H1 (cell line): ENCODE measurements at regions not wholly inside any gene's neighbourhood (a gene's known extent, or its start where the extent isn't known, plus 50 kb on each side); places are given as distances from the start of the nearest gene placed in this dataset.

Experiments
- CTCF ChIA-PET: fragments of 300-600 bp; sonication (Branson Sonifier 250); formaldehyde crosslinking; loops from one replicate; lab custom pipeline; 2021; ENCODE audit not compliant: partially characterized antibody; lab: Charles Lee
- POLR2A ChIA-PET: fragments of 300-600 bp; sonication (Branson Sonifier 250); formaldehyde crosslinking; loops from one replicate; lab custom pipeline; 2021; ENCODE audit warnings: inconsistent platforms; ENCODE audit not compliant: partially characterized antibody; lab: Charles Lee
- DNase-seq, 2 experiments: peaks; one replicate each; pipeline versions ENCODE4 v3.0.0 to v3.0.0-alpha.2; 2010 to 2022; ENCODE audit warnings: low spot score in 2 of 2, low read depth in 1 of 2, mixed read lengths in 1 of 2
- FAIRE-seq: peaks from 2 replicates; lab custom pipeline; 2011; peaks lifted over from hg19 to GRCh38; lab: Jason Lieb, UNC
- H2AFZ ChIP-seq: 2 replicates; pipeline ENCODE4 v1.8.1; 2012; ENCODE audit warnings: low read length, inconsistent platforms
- H2AK5ac ChIP-seq: 2 replicates; pipeline ENCODE4 v1.6.1; 2013; ENCODE audit warnings: low read depth, low read length
- H2BK120ac ChIP-seq: replicated peaks from 2 replicates; pipeline ENCODE3; 2013; ENCODE audit warnings: low read depth, low read length, inconsistent platforms
- H2BK12ac ChIP-seq: 2 replicates; pipeline ENCODE4 v1.6.1; 2013; ENCODE audit warnings: low read depth, low read length
- H2BK15ac ChIP-seq: 2 replicates; pipeline ENCODE4 v1.6.1; 2013; ENCODE audit warnings: low read length
- H2BK20ac ChIP-seq: 2 replicates; pipeline ENCODE4 v1.6.1; 2013; ENCODE audit warnings: low read length
- H2BK5ac ChIP-seq: 2 replicates; pipeline ENCODE4 v1.6.1; 2013; ENCODE audit warnings: low read depth, low read length
- H3K14ac ChIP-seq: 2 replicates; pipeline ENCODE4 v1.6.1; 2013; ENCODE audit warnings: inconsistent platforms; ENCODE audit not compliant: insufficient read length
- H3K18ac ChIP-seq: 2 replicates; pipeline ENCODE4 v1.6.1; 2013; ENCODE audit warnings: low read length; ENCODE audit errors: extremely low read depth
- H3K23ac ChIP-seq: 2 replicates; pipeline ENCODE4 v1.6.1; 2013; ENCODE audit warnings: inconsistent platforms; ENCODE audit not compliant: insufficient read length
- H3K23me2 ChIP-seq: 2 replicates; pipeline ENCODE4 v1.6.1; 2013; ENCODE audit warnings: low read depth, low read length
- H3K27ac ChIP-seq: 2 replicates; pipeline ENCODE4 v1.6.1; 2011; ENCODE audit warnings: low read depth, low read length, inconsistent platforms
- H3K27me3 ChIP-seq, 4 experiments: replicated peaks in 1 of 4; 1 replicate in 1 of 4; 2 replicates in 3 of 4; pipeline versions ENCODE4 v1.6.1 to v1.8.1; 2011 to 2013; ENCODE audit warnings: low read length in 3 of 4, mild to moderate bottlenecking in 3 of 4, inconsistent platforms in 2 of 4, mixed read lengths in 2 of 4, moderate library complexity in 1 of 4; ENCODE audit not compliant: control insufficient read depth in 3 of 4, insufficient read depth in 3 of 4; ENCODE audit errors: extremely low read depth in 1 of 4
- H3K36me3 ChIP-seq, 4 experiments: 2 replicates each; pipeline versions ENCODE4 v1.6.1 to v1.8.1; 2011 to 2013; ENCODE audit warnings: mild to moderate bottlenecking in 4 of 4, low read length in 3 of 4, moderate library complexity in 2 of 4, control low read depth in 1 of 4, inconsistent platforms in 1 of 4; ENCODE audit not compliant: insufficient read depth in 4 of 4, control insufficient read depth in 2 of 4
- H3K4ac ChIP-seq: replicated peaks from 2 replicates; pipeline ENCODE3; 2013; ENCODE audit warnings: low read length, low read depth, mixed read lengths, inconsistent platforms; ENCODE audit not compliant: insufficient read length
- H3K4me1 ChIP-seq, 4 experiments: replicated peaks in 1 of 4; 1 replicate in 1 of 4; 2 replicates in 3 of 4; pipeline versions ENCODE4 v1.6.1 to v1.8.1; 2011 to 2013; ENCODE audit warnings: low read length in 3 of 4, inconsistent platforms in 2 of 4, mixed read lengths in 1 of 4; ENCODE audit not compliant: insufficient read depth in 4 of 4, control insufficient read depth in 3 of 4
- H3K4me2 ChIP-seq, 2 experiments: 2 replicates each; pipeline versions ENCODE4 v1.6.1 to v1.8.1; 2011 to 2013; ENCODE audit warnings: low read depth in 2 of 2, low read length in 2 of 2, control low read depth in 1 of 2, inconsistent platforms in 1 of 2, mild to moderate bottlenecking in 1 of 2; ENCODE audit not compliant: insufficient read depth in 1 of 2
- H3K4me3 ChIP-seq, 4 experiments: fragments of 200-600, 300-600 bp in 1 of 4; sonication (generic), shearing (Covaris generic), sonication (Bioruptor Twin) in 1 of 4; 2 replicates each; pipeline versions ENCODE4 v1.5.1 to v1.8.1; 2011 to 2016; ENCODE audit warnings: low read length in 4 of 4, low read depth in 3 of 4, control low read depth in 2 of 4, inconsistent platforms in 2 of 4, mild to moderate bottlenecking in 2 of 4, mixed read lengths in 1 of 4, moderate library complexity in 1 of 4; ENCODE audit not compliant: insufficient read depth in 2 of 4; ENCODE audit errors: extremely low read depth in 1 of 4
- H3K56ac ChIP-seq: replicated peaks from 2 replicates; pipeline ENCODE3; 2013; ENCODE audit warnings: low read depth, mild to moderate bottlenecking, mixed read lengths, low read length, inconsistent platforms; ENCODE audit not compliant: insufficient read length
- H3K79me1 ChIP-seq: 2 replicates; pipeline ENCODE4 v1.6.1; 2013; ENCODE audit warnings: low read depth, low read length, control low read depth
- H3K79me2 ChIP-seq, 2 experiments: 2 replicates each; pipeline versions ENCODE4 v1.6.1 to v1.8.1; 2012 to 2013; ENCODE audit warnings: low read length in 2 of 2, mild to moderate bottlenecking in 2 of 2, inconsistent platforms in 1 of 2; ENCODE audit not compliant: insufficient read depth in 2 of 2, control insufficient read depth in 1 of 2
- H3K9ac ChIP-seq, 4 experiments: replicated peaks in 1 of 4; 1 replicate in 1 of 4; 2 replicates in 3 of 4; pipeline versions ENCODE4 v1.6.1 to v1.8.1; 2011 to 2013; ENCODE audit warnings: low read depth in 3 of 4, low read length in 3 of 4, control low read depth in 2 of 4, mild to moderate bottlenecking in 2 of 4, moderate library complexity in 2 of 4, inconsistent platforms in 1 of 4; ENCODE audit errors: extremely low read depth in 1 of 4
- H3K9me3 ChIP-seq, 2 experiments: 2 replicates each; pipeline versions ENCODE4 v1.6.1 to v1.8.1; 2012 to 2013; ENCODE audit warnings: mild to moderate bottlenecking in 2 of 2, moderate library complexity in 2 of 2, control low read depth in 1 of 2, inconsistent platforms in 1 of 2, low read depth in 1 of 2, low read length in 1 of 2, mixed read lengths in 1 of 2; ENCODE audit not compliant: insufficient read depth in 2 of 2
- H4K20me1 ChIP-seq, 2 experiments: replicated peaks in 1 of 2; 2 replicates each; pipeline versions ENCODE3 to v1.8.1; 2011 to 2013; ENCODE audit warnings: inconsistent platforms in 2 of 2, low read length in 2 of 2, mild to moderate bottlenecking in 1 of 2; ENCODE audit not compliant: insufficient read depth in 2 of 2, control insufficient read depth in 1 of 2
- H4K5ac ChIP-seq: 2 replicates; pipeline ENCODE4 v1.6.1; 2013; ENCODE audit warnings: low read length, low read depth, mixed read lengths, inconsistent platforms; ENCODE audit not compliant: insufficient read length
- H4K8ac ChIP-seq: 2 replicates; pipeline ENCODE4 v1.8.0; 2013; ENCODE audit warnings: mild to moderate bottlenecking, moderate library complexity, low read length, inconsistent platforms; ENCODE audit not compliant: insufficient read depth; ENCODE audit errors: extremely low read depth
- H4K91ac ChIP-seq: replicated peaks from 2 replicates; pipeline ENCODE3; 2013; ENCODE audit warnings: low read length, mixed read lengths, inconsistent platforms; ENCODE audit not compliant: insufficient read length
- BCL11A ChIP-seq, 2 experiments: IDR thresholded peaks; one replicate each; pipeline ENCODE4 v1.6.1; 2011; ENCODE audit warnings: low read depth in 2 of 2, low read length in 2 of 2, mild to moderate bottlenecking in 2 of 2
- CBX8 ChIP-seq: fragments of 300-800, 300-1000 bp; sonication (generic); IDR thresholded peaks from 2 replicates; pipeline ENCODE4 v1.7.1; 2016; ENCODE audit warnings: low read depth, low read length, borderline replicate concordance
- CEBPB ChIP-seq: IDR thresholded peaks from 2 replicates; pipeline ENCODE4 v1.6.1; 2012; ENCODE audit warnings: low read depth, low read length
- CTBP2 ChIP-seq: IDR thresholded peaks from 2 replicates; pipeline ENCODE4 v1.7.0; 2011; ENCODE audit warnings: borderline replicate concordance, mild to moderate bottlenecking, moderate library complexity, mixed read lengths, low read length; ENCODE audit not compliant: insufficient read depth, insufficient read length
- EGR1 ChIP-seq: IDR thresholded peaks from 2 replicates; pipeline ENCODE4 v1.6.1; 2011; ENCODE audit warnings: low read depth, low read length, borderline replicate concordance
- JUND ChIP-seq: IDR thresholded peaks from 2 replicates; pipeline ENCODE4 v1.6.1; 2011; ENCODE audit warnings: mild to moderate bottlenecking, improper control_type of control experiment, low read length
- KDM5A ChIP-seq: fragments of 200-600 bp; IDR thresholded peaks from 2 replicates; pipeline ENCODE4 v1.7.1; 2012; ENCODE audit warnings: mild to moderate bottlenecking, low read length, inconsistent platforms, mixed read lengths
- POU5F1 ChIP-seq: IDR thresholded peaks from 2 replicates; pipeline ENCODE4 v1.6.1; 2011; ENCODE audit warnings: low read depth, mild to moderate bottlenecking, low read length, moderate library complexity
- RBBP5 ChIP-seq: IDR thresholded peaks from 2 replicates; pipeline ENCODE4 v1.7.1; 2012; ENCODE audit warnings: low read depth, mild to moderate bottlenecking, inconsistent platforms, low read length, moderate library complexity, borderline replicate concordance
- RFX5 ChIP-seq: IDR thresholded peaks from 2 replicates; pipeline ENCODE4 v1.6.1; 2011; ENCODE audit warnings: low read depth, low read length, improper control_type of control experiment, borderline replicate concordance
- RNF2 ChIP-seq: fragments of 200-900, 300-1000 bp; sonication (generic); IDR thresholded peaks from 2 replicates; pipeline ENCODE4 v1.7.1; 2016; ENCODE audit warnings: borderline replicate concordance, low read depth, mild to moderate bottlenecking, antibody characterized with exemption, low read length; ENCODE audit not compliant: poor library complexity, severe bottlenecking; ENCODE audit errors: missing control alignments
- SAP30 ChIP-seq: fragments of 300-600 bp; sonication (generic); IDR thresholded peaks from 2 replicates; pipeline ENCODE4 v1.7.1; 2012; ENCODE audit warnings: low read length, moderate library complexity, mild to moderate bottlenecking, inconsistent platforms; ENCODE audit not compliant: insufficient read depth, insufficient replicate concordance
- SIRT6 ChIP-seq: IDR thresholded peaks from one replicate; pipeline ENCODE4 v1.7.1; 2012; ENCODE audit warnings: low read length, inconsistent platforms
- WGBS, 2 experiments: shearing (Covaris generic) in 1 of 2; methylation state at CpG; one replicate each; pipeline versions ENCODE4 v1.1.6 to v1.1.7; 2013 to 2015; ENCODE audit warnings: low lambda C conversion rate in 2 of 2, mixed read lengths in 2 of 2, inconsistent platforms in 1 of 2, low coverage in 1 of 2, missing lambda C conversion rate in 1 of 2; ENCODE audit not compliant: insufficient replicate concordance in 2 of 2, insufficient coverage in 1 of 2, insufficient read length in 1 of 2; ENCODE audit errors: extremely low coverage in 1 of 2, missing lambda C conversion rate in 1 of 2; 5-methylcytosine and 5-hydroxymethylcytosine counted together

GRCh38 chr6:167768471-167769215, 58.1 kb upstream of the AFDN start:
- Histone ChIP-seq H2BK5ac (no peak overlapping the region), H4K20me1 (no peaks in the 10 kb centered on the region), H3K9me3 (no peaks in the 10 kb centered on the region), H3K4ac (no peak overlapping the region), H3K36me3 (no peaks in the 10 kb centered on the region), H2BK15ac (no peak overlapping the region), H3K27ac (no peak overlapping the region), H2BK20ac (no peak overlapping the region), H3K79me1 (no peaks in the 10 kb centered on the region; the same call in 1 of the 2 replicates), H3K9ac (no peak overlapping the region), H3K4me3 (no peak overlapping the region), H2BK120ac (no peak overlapping the region), H3K4me2 (no peak overlapping the region), H4K8ac (no peak overlapping the region), H3K4me1 (no peaks in the 10 kb centered on the region), H2BK12ac (no peak overlapping the region), H3K27me3 (no peaks in the 10 kb centered on the region), H3K18ac (no peak overlapping the region), H4K5ac (no peak overlapping the region), H3K14ac (no peak overlapping the region), H3K23ac (no peak overlapping the region), H3K56ac (no peak overlapping the region), H2AFZ (no peak overlapping the region), H2AK5ac (no peak overlapping the region), H4K91ac (no peak overlapping the region), H3K79me2 (no peaks in the 10 kb centered on the region), H3K23me2 (no peaks in the 10 kb centered on the region)
- FAIRE-seq (no peak), DNase-seq (no peak)
- ChIA-PET CTCF (interaction anchor here (1.5 to 1.8 kb wide), 3 partner anchors 26 to 478 kb away, joined by 3 to 4 read pairs (median 3); no protein-coding TSS in a partner anchor), POLR2A (interaction anchor here (0.6 kb wide), 1 partner anchor 70 kb away, joined by 3 read pairs; no protein-coding TSS in a partner anchor)
- 93% methylated on average over 18 of the region's 18 CpGs; no CpG with 5 or more reads in 1 of the 2 experiments for WGBS, 2 experiments
- TF ChIP-seq BCL11A (IDR thresholded peaks at IDR 0.05; ENCODE audit: low read depth in 2 of 2, low read length in 2 of 2): no peak
- no peak for TF ChIP-seq CBX8
- TF ChIP-seq SAP30: no peak
- no peak for TF ChIP-seq RFX5
- no peak for TF ChIP-seq CTBP2
- TF ChIP-seq RBBP5: no peak
- TF ChIP-seq JUND: no peak
- no peak for TF ChIP-seq RNF2
- no peak for TF ChIP-seq SIRT6
- TF ChIP-seq POU5F1: no peak
- no peak for TF ChIP-seq EGR1
- TF ChIP-seq CEBPB: no peak
- no peak for TF ChIP-seq KDM5A
